Muscle of back (tissue), 3 donors: ENCODE measurements at regions not wholly inside any gene's neighbourhood (a gene's known extent, or its start where the extent isn't known, plus 50 kb on each side); places are given as distances from the start of the nearest gene placed in this dataset.

Experiments
- DNase-seq, 3 donors: peaks; one replicate each; pipeline versions ENCODE4 v3.0.0 to v3.0.0-alpha.2; 2013

DNA sequence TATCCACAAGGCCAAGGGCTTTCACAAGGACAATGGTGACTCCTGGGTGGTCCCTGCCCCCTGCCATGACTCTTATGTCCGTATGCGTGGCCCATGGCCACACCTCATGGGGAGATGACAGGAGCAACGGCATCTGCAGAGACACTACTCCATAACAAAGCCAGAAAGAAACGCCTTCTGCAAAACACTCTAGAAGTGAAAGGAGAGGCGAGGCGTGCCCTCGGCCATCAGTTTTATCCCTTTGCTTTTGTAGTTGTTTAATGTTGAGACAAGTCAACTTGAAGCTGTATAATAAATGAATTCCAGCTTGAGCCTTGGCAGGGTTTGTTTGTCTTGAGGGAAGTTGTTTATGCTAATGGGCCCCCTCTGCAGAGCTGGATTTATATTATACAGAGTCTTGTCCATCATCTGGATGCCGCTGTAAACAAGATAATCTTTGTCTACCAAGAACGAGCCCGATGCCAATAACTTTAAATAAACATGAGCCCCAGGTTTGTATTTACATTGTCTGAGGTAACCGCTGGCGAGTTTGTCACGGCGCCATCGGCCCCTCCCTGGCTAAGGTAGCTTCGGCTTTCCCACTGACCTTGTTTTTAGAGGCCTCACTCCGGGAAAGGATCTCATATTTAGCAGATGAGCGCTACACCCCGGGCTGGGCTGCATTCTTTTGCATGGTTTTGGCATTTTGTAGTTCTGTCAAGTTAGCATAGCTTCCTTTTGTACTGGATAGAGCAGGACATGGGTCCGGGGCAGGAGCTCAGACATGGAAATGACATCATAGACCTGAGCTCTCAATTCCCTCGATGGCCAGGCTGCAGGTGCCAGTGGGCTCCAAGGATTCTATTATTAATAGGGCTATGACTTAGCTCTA, 165.3 kb downstream of the ERCC6L2 start:
- DNase-seq = no peak

DNA sequence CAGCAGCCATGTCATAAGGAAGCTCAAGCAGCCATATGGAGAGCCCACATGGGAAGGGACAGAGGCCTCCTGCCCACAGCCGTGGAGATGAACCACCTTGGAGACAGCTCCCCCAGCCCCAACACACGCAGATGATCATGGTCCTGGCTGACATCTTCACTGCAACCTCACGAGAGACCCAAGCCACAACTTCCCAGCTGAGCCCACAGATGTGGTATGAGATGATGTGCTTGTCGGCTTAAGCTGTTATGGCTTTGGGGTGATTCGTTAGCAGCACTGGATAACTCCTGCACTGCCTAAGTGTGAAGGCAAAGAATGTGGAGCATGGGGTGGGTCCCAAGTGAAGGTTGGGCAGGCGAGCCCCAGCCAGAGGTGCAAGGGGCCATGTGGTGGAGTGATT, 163.4 kb downstream of the ERCC6L2 start:
- no peak for DNase-seq

DNA sequence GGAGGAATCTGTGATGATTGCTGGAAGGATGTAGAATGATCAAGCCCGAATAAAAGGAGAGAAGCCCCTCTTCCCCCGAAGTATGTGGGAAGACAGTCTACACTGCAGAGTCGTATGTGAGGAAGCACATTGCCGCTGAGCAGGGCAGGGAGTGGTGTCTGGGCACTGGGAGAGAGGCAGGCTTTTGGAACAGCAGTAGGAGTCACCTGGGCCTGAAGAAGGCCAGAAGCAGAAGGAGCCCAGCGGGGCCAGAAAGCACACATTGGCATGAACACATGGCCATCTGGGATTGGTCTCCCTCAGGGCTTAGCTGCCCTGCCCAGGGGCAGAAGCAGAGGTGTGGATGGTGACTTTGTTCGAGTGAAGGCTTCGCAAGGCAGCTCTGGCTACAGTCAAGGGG, 162.8 kb downstream of the ERCC6L2 start:
- no peak for DNase-seq

DNA sequence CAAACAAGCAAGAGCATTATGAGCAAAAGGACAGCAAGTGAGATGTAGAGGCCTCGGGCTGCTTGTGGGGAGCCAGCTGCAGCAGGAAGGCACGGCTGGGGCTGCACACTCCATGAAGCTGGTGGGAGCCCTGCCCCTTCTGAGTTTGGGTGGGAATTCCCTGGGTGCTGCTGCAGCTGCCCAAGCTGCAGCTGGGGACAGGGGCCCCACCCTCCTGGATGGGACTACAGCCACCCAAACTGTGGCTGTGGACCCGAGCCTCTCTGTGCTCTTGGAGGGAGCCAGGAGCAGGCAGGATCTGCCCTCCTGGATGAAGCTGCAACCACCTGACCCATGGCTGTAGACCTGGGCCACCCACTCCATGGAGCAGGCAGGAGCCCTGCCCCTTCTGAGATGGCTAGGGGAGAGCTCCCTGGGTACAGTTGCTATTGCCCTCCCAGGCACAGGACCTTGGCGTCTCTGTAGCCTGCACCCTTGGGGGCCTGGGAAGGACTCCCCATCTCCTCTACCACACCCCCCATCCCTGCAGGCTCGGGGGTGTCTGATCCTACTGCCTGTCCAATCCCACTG, 159.1 kb downstream of the ERCC6L2 start:
- no peak for DNase-seq

DNA sequence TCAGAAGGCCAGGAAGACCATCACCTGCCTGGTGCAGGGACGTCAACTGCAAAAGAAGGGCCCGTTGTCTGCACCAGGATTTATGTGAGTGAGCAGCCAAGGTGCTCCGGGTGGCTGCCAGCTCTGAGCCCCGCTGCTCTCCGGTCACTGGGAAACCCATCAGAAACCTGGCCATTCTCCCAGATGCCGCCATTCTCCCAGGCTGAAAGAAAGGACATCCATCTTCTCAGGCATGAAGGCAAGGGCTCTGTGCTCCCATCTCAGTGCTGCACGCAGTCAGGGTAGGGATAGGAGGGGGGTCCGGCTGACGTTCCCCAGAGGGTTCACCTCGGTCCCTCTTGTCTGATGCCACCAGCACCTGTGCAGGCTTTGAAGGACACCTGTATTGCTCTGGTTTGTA, 158.4 kb downstream of the ERCC6L2 start:
- no peak for DNase-seq

DNA sequence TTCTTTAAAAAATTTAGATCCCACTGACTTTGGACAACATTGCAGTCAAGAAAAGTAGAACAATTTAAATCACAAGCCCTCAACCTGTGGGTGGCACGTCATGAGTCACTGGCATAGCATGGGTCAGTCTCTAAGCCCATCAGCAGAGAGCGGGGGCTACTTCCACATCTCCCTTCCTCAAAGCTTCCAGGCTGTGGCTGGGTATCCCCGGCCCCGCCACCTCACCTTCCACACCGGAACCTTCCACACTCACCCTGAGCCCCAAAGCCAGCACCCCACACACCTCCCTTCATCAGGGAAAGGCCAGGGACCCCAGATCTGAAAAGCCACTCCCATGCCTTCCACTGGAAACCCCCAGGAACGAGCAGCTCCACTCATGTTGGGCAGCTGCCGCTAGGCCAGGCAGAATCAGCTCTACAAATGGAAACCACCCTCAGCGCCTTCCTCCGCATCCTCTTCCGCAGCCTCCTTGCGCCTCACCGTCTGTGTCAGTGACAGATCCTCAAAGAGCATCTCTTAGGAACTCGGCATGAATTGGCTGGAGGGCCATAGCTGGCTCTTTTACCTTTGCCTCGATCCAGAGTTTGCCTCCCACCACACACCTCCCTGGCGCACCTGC, 156.5 kb downstream of the ERCC6L2 start:
- no peak for DNase-seq

DNA sequence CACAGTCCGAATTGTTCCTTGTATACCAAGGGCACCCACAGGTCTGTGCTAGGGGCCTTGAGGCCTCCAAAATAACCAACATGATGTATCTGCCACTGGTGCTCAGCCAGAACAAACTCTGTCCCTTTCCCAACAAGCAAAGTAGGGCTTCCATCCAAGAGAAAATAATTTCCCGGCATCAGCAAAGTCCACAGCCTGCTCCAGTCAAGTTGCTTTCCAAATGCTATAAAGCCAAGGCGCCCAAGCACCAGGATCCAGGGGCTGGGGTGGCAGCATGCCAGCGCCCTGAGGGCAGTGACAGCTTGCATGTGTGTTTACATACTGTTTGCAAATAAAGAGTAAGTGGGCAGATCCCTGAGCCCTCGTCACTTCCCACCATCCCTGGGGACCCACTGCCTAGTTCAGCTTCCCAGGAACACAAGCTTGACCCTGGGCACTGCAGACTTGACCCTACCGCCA, 155.9 kb downstream of the ERCC6L2 start:
- peak in 2 of 3 donors; percentile 60 to 73 for DNase-seq

DNA sequence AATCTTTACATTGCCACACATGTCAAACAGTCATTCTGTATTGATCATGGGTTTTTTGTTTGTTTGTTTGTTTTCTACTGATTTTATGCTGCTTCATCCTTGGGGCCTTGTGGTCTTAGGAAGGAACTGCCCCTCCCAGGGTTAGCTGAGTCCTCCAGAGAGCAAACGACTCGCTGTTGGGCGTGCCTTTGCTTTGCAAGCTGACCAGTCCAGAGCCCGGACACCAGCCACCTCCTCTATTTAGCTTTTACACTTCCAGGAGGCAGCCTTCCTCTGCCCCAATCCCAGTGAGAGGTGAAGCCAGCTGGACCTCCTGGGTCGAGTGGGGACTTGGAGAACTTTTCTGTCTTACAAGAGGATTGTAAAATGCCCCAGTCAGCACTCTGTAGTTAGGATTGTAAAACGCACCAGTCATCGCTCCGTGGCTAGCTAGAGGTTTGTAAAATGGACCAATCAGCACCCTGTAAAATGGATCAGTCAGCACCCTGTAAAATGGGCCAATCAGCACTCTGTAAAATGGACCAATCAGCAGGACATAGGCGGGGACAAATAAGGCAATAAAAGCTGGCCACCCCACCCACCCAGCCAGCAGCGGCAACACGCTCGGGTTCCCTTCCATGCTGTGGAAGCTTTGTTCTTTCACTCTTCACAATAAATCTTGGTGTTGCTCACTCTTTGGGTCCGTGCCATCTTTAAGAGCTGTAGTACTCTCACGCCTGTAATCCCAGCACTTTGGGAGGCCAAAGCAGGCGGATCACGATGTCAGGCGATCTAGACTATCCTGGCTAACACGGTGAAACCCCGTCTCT, 154.4 kb downstream of the ERCC6L2 start:
- DNase-seq = no peak

DNA sequence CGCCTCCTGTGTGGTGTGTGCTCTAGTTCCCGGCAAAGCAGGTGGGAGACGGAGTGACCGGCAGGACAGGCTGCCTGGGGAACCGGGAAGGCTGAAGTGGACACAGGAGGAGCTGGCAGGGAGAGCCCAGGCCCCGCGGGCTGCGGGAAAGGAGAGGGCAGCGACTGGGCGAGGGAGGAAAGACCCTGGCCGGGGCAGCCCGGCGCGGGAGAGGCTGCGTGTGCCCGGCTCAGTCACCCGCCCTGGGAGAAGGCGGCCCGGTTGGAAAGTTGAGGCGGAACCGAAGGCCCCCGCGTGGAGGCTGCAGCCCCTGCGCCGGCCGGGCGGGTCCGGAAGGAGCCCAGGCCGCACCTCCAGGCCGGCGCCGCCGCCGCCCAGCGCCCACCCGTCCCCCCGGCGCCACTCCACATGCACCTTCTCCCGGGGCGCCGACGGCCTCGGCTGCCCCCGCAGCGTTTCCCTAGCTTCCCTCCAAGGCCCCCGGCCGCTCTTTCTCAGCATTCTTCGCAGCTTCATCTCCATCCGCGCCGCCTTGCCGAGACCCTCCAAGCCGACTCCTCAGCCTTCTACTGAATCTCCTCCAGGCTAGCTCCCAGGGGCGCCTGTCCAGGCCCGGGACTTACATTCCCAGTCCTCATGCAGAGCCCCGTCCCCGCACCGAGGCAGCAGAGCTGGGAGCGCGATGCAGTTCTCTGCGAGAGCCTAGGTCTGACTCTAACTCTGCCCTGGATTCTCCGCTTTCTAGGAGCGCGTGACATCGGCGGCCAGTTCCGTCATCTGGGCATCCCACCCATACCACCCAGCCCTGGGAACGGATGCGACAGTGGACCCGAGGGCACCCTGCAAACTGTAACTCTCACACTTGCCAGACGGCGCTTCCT, 152.0 kb downstream of the ERCC6L2 start:
- DNase-seq = peak in 1 of 3 donors; percentile 63

DNA sequence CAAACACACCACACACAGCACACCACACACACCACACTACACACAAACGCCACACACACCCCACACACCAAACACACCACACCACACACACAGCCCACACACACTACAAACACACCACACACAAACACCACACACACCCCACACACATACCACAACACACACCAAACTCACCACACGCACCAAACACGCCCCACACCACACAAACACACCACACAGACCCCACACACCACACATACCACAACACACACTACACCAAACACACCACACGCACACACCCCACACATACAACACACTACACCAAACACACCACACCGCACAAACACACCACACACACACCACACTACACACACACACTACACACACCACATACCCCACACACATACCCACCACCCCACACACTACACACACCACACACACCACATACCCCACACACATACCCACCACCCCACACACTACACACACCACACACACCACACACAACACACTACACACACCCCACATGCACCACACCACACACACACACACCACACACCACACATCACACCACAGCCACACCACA, 151.2 kb downstream of the ERCC6L2 start:
- DNase-seq = no peak

DNA sequence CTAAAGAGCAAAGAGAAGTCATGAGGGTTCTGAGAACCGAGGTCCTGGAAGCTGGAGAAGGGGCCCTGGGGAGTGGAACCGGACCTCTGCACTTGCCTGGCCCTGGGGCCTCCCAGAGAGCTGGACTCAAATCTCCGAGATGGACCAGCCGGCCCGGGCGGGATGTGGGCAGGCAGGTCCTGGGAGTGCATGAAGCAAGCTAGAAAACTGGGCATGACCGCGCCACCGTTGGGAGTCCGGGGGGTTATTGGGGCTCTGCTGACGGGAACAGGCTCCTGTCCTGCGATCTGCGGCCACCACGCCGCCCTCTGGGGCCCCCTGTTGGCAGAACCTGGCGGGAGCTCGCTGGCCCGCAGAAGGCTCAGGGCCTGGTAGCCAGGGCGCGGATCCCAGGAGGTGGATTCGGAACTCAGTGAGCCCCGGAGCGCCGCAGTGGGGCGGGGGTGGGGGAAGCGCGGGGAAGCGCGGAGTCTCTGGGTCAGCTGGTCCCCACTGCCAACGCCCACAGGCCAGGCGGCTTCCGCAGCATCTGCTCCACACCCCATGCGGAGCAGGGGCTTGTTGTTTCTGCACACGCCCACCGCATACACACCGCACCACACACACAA, 150.6 kb downstream of the ERCC6L2 start:
- peak in 1 of 3 donors; percentile 48 for DNase-seq

DNA sequence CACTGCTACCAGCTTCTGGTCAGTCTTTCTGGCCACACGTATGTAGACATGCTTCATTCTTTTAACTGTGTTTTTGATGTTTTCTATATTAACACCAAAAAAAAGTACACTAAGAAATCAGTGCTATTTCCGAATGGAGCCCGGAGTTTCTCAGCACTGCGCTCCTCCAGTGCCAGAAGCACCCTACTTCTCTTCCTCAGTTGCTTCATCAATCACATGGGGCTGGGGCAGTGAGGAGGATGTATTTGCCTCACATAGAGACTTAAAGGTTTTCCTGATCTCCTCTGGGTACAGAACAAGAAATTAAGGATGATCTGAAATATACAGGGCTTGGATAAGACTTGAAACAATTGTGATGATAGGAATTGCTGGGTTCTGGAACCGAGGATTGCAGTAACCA, 148.0 kb downstream of the ERCC6L2 start:
- no peak for DNase-seq

DNA sequence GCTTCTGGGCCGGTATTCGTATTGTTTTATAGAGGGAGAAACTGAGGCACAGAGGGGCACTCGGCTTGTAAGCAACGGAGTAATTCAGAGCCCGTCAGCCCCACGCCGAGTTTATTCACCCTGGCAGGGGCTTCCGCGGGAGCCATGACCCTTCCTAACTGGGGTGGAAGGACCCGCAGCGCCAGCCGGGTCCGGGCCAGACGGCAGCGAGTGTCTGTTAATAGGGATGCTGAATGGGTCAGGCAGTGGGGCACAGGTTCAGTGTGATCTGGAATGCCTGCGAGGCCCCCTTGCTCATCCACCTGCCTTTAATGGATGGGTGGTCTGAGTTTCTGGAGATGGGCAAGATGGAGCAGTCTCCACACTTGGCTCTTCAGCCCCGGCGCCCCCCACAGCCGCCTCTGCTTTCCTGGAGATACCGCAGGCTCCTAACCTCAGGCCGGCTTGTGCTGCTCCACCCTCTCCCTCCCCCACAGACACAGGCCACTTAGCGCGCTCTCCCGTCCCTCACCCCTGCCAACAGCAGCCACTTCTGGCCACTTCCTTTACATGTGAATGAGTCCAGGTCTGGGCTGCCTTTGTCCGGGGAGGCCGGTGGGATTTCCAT, 147.1 kb downstream of the ERCC6L2 start:
- no peak for DNase-seq

DNA sequence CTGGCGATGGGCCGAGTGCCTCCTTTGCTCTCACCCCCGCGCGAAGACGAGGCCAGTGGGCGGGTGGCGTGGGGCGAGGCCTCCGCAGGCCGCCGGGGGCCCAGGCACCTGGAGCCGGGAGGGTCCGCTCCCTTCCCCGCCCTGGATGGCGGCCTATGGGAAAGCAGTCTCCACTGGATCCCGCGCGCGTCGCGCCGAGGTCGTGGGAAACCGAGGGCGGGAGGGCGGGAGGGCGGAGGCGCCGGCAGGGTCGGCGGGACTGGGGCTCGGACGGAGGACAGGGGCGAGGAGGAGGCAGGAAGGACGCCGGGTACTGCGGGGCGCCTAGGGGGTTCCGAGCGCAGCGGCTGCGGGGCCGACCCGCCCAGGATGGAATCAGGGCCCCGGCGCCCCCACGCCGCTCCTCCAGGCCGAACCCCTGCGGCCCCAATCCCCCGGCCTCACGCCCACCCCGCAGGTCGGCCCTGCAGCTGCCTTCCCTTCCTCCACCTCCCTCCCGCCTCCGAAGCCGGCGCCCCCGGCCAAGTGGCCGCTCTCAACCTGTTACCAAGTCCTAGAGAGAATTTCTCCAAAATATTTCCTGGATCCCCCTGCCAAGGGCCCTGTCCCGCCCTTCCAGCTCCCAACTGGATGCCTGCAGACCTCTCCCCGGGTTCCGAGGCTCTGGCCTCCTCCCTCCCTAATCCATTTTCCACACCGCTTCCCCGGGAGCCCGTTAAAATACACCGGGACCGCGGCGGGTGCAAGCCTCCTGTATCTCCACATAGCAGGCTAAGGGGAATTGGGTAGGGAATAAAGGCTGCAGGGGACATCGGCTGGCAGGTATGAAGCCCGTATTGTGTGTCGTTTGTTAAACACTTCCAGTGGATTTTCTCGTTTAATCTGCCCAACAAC, 146.3 kb downstream of the ERCC6L2 start:
- DNase-seq = peak in 1 of 3 donors; percentile 52

DNA sequence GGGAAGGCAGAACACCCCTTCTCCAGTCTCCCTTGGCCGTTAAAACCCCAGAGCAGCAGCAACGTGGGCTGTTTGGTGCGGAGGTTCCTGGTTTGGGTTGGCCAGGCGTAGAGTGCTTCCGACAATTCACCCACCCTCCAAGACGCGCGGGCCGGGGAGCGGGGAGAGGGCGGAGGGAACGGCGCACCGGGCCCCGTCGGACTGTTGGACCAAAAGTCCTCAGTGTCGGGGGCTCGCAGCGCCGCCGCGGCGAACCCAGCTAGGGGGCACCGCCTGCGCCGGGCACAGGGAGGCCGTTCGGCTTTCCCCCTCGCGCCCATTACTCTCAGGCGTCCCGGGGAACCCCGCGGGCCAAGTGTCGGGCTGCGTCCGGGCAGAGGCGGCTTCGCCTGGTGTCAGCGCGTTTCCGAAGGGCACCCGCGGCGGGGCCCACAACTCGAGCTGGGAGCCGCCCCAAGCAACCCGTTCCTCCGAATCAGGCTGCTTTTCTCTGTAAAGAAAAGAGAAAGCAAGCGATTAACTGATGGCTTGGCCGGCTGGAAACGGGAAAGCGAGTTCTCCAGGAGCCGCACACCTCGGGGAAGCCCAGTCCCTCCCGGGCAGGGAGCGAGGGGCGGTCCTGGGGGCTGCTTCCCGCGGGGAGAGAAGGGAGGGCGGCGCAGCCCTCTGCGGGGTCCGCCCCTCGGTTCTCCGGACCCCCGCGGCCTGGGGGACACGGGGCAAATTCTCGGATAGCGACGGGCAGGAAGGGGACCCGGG, 145.5 kb downstream of the ERCC6L2 start:
- peak in 1 of 3 donors; percentile 72 for DNase-seq

DNA sequence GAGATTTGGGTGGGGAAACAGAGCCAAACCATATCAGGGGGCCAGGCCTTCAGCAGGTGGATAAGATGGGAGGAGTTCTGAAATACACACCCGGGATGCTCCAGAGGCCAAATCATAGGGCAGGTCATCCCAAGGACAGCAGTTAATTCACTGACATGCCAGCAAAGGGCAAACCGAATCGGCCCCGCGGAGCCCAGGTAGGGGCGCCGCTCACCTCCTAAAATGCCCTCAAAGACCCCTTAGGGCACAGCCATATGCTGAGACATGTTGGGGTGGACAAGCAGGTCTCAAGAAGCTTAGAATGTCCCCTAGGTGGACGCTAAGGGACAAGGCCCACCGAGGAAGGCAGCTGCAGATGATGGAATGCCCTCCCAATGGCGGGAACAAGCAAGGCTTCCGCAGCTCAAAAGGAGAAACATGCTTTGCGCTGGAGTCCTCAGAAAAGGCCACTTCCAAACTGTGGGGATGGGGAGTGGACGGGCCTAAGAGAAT, 144.9 kb downstream of the ERCC6L2 start:
- no peak for DNase-seq
